GM19025 (cell line): ENCODE measurements at regions not wholly inside any gene's neighbourhood (a gene's known extent, or its start where the extent isn't known, plus 50 kb on each side); places are given as distances from the start of the nearest gene placed in this dataset.
"Not testable (repeated sequence)": the region's sequence is repeated elsewhere in the genome, so short reads cannot be mapped to it uniquely, and the experiment has no call there.

Source experiments
- ATAC-seq: cut with Tn5 transposase; IDR thresholded peaks from one replicate; pipeline ENCODE4 v1.9.1; 2021; ENCODE audit warnings: mild to moderate bottlenecking, low read depth, moderate library complexity; ENCODE audit not compliant: unreplicated experiment

- ATAC-seq: no peak
These were observed 1250.2 kb upstream of the CNTN5 start for GRCh38 chr11:97770570-97770969.

GRCh38 chr11:97772705-97773104 lies 1248.0 kb upstream of the CNTN5 start:
- no peak for ATAC-seq

- not testable (repeated sequence) for ATAC-seq
These were observed 1236.4 kb upstream of the CNTN5 start for GRCh38 chr11:97784388-97784787.

- no peak for ATAC-seq
These were observed 1233.8 kb upstream of the CNTN5 start for GRCh38 chr11:97786961-97787360.

GRCh38 chr11:97794876-97795275 lies 1225.9 kb upstream of the CNTN5 start:
- ATAC-seq: no peak

- ATAC-seq: no peak
These were observed 1219.9 kb upstream of the CNTN5 start for GRCh38 chr11:97800891-97801290.

- no peak for ATAC-seq
These were observed 1206.3 kb upstream of the CNTN5 start for GRCh38 chr11:97814325-97814959.

GRCh38 chr11:97815667-97816066 lies 1205.1 kb upstream of the CNTN5 start:
- ATAC-seq: no peak

- ATAC-seq: no peak
These were observed 1188.3 kb upstream of the CNTN5 start for GRCh38 chr11:97832451-97832850.

- no peak for ATAC-seq
These were observed 1187.3 kb upstream of the CNTN5 start for GRCh38 chr11:97833412-97833811.

GRCh38 chr11:97844016-97844415 lies 1176.7 kb upstream of the CNTN5 start:
- ATAC-seq: no peak

GRCh38 chr11:97847730-97848129 lies 1173.0 kb upstream of the CNTN5 start:
- ATAC-seq: no peak

GRCh38 chr11:97850701-97851100 lies 1170.0 kb upstream of the CNTN5 start:
- no peak for ATAC-seq

- no peak for ATAC-seq
These were observed 1166.4 kb upstream of the CNTN5 start for GRCh38 chr11:97854357-97854756.

- ATAC-seq: no peak
These were observed 1165.9 kb upstream of the CNTN5 start for GRCh38 chr11:97854877-97855276.

- ATAC-seq: no peak
These were observed 1164.1 kb upstream of the CNTN5 start for GRCh38 chr11:97856666-97857065.

- ATAC-seq: no peak
These were observed 1160.5 kb upstream of the CNTN5 start for GRCh38 chr11:97860237-97860636.

GRCh38 chr11:97862021-97862420 lies 1158.7 kb upstream of the CNTN5 start:
- no peak for ATAC-seq

- ATAC-seq: no peak
These were observed 1155.2 kb upstream of the CNTN5 start for GRCh38 chr11:97865424-97866012.

- ATAC-seq: no peak
These were observed 1148.9 kb upstream of the CNTN5 start for GRCh38 chr11:97871816-97872215.

- no peak for ATAC-seq
These were observed 1140.5 kb upstream of the CNTN5 start for GRCh38 chr11:97880209-97880608.

GRCh38 chr11:97883086-97883485 lies 1137.7 kb upstream of the CNTN5 start:
- ATAC-seq: no peak

GRCh38 chr11:97888641-97889040 lies 1132.1 kb upstream of the CNTN5 start:
- ATAC-seq: no peak
